ENCODE measurements at regions not wholly inside any gene's neighbourhood (a gene's known extent, or its start where the extent isn't known, plus 50 kb on each side); places are given as distances from the start of the nearest gene placed in this dataset.

- no peak for TF ChIP-seq CTCF (IDR thresholded peaks at IDR 0.05; ENCODE audit: low read depth, low read length)
- no peaks in the 10 kb centered on the region for H3K27me3 ChIP-seq (ENCODE audit: insufficient read depth, low read depth, severe bottlenecking)
Measured at GRCh38 chr18:34115409-34116081, 109.2 kb downstream of the NOL4 start.

GRCh38 chr18:34114996-34115395 lies 109.7 kb downstream of the NOL4 start:
- H3K27ac ChIP-seq: no peak overlapping the region
- H3K4me3 ChIP-seq (ENCODE audit: low read depth, low read length): no peak overlapping the region
- no peaks in the 10 kb centered on the region for H3K9me3 ChIP-seq (ENCODE audit: severe bottlenecking)
- no peak for TF ChIP-seq CTCF (IDR thresholded peaks at IDR 0.05; ENCODE audit: low read depth, low read length)
- no peaks in the 10 kb centered on the region for H3K36me3 ChIP-seq
- H3K27me3 ChIP-seq (ENCODE audit: insufficient read depth, low read depth, severe bottlenecking): no peaks in the 10 kb centered on the region
- DNase-seq: no peak

More at GRCh38 chr18:34115409-34116081, 109.2 kb downstream of the NOL4 start:
- H3K4me3 ChIP-seq (ENCODE audit: low read depth, low read length): no peak overlapping the region
- no peaks in the 10 kb centered on the region for H3K9me3 ChIP-seq (ENCODE audit: severe bottlenecking)
- DNase-seq: no peak
- H3K36me3 ChIP-seq: no peaks in the 10 kb centered on the region
- no peak overlapping the region for H3K27ac ChIP-seq

- TF ChIP-seq CTCF (IDR thresholded peaks at IDR 0.05; ENCODE audit: low read depth, low read length): no peak
Measured at GRCh38 chr18:34108206-34108605, 116.5 kb downstream of the NOL4 start.

DNA sequence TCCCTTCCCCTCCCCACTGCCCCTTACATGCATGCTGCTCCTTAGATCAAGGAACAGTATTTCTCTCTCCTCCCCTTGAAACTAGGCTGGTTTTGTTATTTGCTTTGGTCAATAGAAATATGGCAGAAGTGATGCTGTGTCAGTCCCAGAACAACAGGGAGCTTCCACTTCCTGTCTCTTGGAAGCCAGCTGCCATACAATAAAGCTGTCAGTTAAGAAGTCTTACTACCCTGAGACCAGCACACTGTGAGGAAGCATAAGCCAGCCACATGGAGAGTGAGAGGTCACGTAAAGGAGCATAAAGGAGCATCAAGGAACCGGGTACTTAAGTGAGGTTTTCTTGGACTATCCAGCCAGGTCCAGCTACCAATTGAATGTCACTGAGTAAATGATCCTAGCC lies 126.6 kb downstream of the NOL4 start:
- no peak for DNase-seq
- no peaks in the 10 kb centered on the region for H3K27me3 ChIP-seq (ENCODE audit: insufficient read depth, low read depth, severe bottlenecking)
- no peak overlapping the region for H3K27ac ChIP-seq
- H3K9me3 ChIP-seq (ENCODE audit: severe bottlenecking): no peaks in the 10 kb centered on the region
- TF ChIP-seq CTCF (IDR thresholded peaks at IDR 0.05; ENCODE audit: low read depth, low read length): no peak
- H3K4me3 ChIP-seq (ENCODE audit: low read depth, low read length): no peak overlapping the region
- no peaks in the 10 kb centered on the region for H3K36me3 ChIP-seq

More at GRCh38 chr18:34108206-34108605, 116.5 kb downstream of the NOL4 start:
- Histone ChIP-seq H3K9me3 (ENCODE audit: severe bottlenecking) (peaks cover 3% of the 10 kb centered on the region), H3K27ac (no peak overlapping the region), H3K4me3 (ENCODE audit: low read depth, low read length) (no peak overlapping the region), H3K27me3 (ENCODE audit: insufficient read depth, low read depth, severe bottlenecking) (no peaks in the 10 kb centered on the region), H3K36me3 (no peaks in the 10 kb centered on the region)
- no peak for DNase-seq

DNA sequence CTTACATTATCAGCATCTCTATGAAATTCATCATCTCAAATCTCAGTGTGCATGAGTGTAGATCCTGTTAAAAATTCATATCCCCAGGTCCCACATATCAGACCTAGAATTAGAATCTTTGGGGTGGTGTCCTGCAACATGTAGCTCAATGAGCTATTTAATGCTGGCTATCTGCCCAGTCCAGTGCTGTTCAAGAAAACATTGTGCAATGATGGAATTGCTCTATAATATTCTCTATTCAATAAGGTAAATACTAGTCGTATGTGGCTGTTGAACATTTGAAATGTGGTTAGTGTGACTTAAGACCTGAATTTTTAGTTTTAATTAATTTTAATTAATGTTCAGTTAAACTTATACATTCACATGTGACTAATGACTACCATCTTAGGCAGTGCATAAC lies 127.4 kb downstream of the NOL4 start:
- DNase-seq: no peak
- TF ChIP-seq CTCF (IDR thresholded peaks at IDR 0.05; ENCODE audit: low read depth, low read length): no peak
- Histone ChIP-seq H3K27me3 (ENCODE audit: insufficient read depth, low read depth, severe bottlenecking) (no peaks in the 10 kb centered on the region), H3K9me3 (ENCODE audit: severe bottlenecking) (no peaks in the 10 kb centered on the region), H3K36me3 (no peaks in the 10 kb centered on the region), H3K4me3 (ENCODE audit: low read depth, low read length) (no peak overlapping the region), H3K27ac (no peak overlapping the region)

- no peak overlapping the region for H3K27ac ChIP-seq
- H3K36me3 ChIP-seq: no peaks in the 10 kb centered on the region
- no peaks in the 10 kb centered on the region for H3K9me3 ChIP-seq (ENCODE audit: severe bottlenecking)
- no peak for DNase-seq
- no peak for TF ChIP-seq CTCF (IDR thresholded peaks at IDR 0.05; ENCODE audit: low read depth, low read length)
- H3K27me3 ChIP-seq (ENCODE audit: insufficient read depth, low read depth, severe bottlenecking): no peaks in the 10 kb centered on the region
- H3K4me3 ChIP-seq (ENCODE audit: low read depth, low read length): no peak overlapping the region
Measured at GRCh38 chr18:34094148-34094547, 130.6 kb downstream of the NOL4 start.
